Adrenal gland (tissue), 5 donors: ENCODE measurements at regions not wholly inside any gene's neighbourhood (a gene's known extent, or its start where the extent isn't known, plus 50 kb on each side); places are given as distances from the start of the nearest gene placed in this dataset.

Source experiments
- CTCF ChIP-seq, 6 experiments: fragments of 450-650 bp in 4 of 6; fragments of 200-600 bp in 2 of 6; sonication (generic) in 1 of 6; IDR thresholded peaks; 1 replicate in 5 of 6; 2 replicates in 1 of 6; pipeline versions ENCODE4 v1.5.1 to v1.8.0; 2016 to 2021; ENCODE audit warnings: antibody characterized with exemption in 6 of 6, mild to moderate bottlenecking in 2 of 6, moderate library complexity in 1 of 6
- POLR2A ChIP-seq, 2 donors: fragments of 450-650 bp; IDR thresholded peaks; one replicate each; pipeline ENCODE4 v1.6.1; 2017; ENCODE audit warnings: antibody characterized with exemption in 2 of 2, mild to moderate bottlenecking in 2 of 2, moderate library complexity in 1 of 2
- donor health status: DM: no; HTN: no; CAD: no.

- TF ChIP-seq CTCF (IDR thresholded peaks at IDR 0.05) (no peak), POLR2A (IDR thresholded peaks at IDR 0.05) (no peak)
Measured at GRCh38 chr10:20608503-20608902, 288.6 kb downstream of the NEBL start.
